Heart right ventricle (tissue), 16 donors: ENCODE measurements at regions not wholly inside any gene's neighbourhood (a gene's known extent, or its start where the extent isn't known, plus 50 kb on each side); places are given as distances from the start of the nearest gene placed in this dataset.
"Not testable (repeated sequence)": the region's sequence is repeated elsewhere in the genome, so short reads cannot be mapped to it uniquely, and the experiment has no call there.

ENCODE experiments used
- ATAC-seq, 8 donors: fragments of 200-7000 bp; cut with Tn5 transposase; one replicate each; pipeline ENCODE4 v1.9.1; 2020; ENCODE audit warnings: mild to moderate bottlenecking in 8 of 8, moderate library complexity in 8 of 8, moderate number of reproducible peaks in 1 of 8
- DNase-seq, 2 donors: peaks; one replicate each; pipeline ENCODE4 v3.0.0-alpha.2; 2020
- H3K27ac ChIP-seq, 10 donors: fragments of 200-600 bp; sonication (generic) in 2 of 10; one replicate each; pipeline versions ENCODE4 v1.5.0 to v1.8.0; 2020 to 2022; ENCODE audit warnings: mild to moderate bottlenecking in 3 of 10
- H3K27me3 ChIP-seq, 7 donors: fragments of 200-600 bp; one replicate each; pipeline ENCODE4 v1.8.0; 2021 to 2022; ENCODE audit warnings: mild to moderate bottlenecking in 2 of 7
- H3K36me3 ChIP-seq, 9 donors: fragments of 200-600 bp; sonication (generic) in 1 of 9; one replicate each; pipeline versions ENCODE4 v1.5.0 to v1.8.0; 2020 to 2022; ENCODE audit warnings: mild to moderate bottlenecking in 2 of 9
- H3K4me1 ChIP-seq, 9 donors: fragments of 200-600 bp; sonication (generic) in 1 of 9; one replicate each; pipeline versions ENCODE4 v1.5.0 to v1.8.0; 2020 to 2022; ENCODE audit warnings: mild to moderate bottlenecking in 4 of 9
- H3K4me3 ChIP-seq, 10 donors: fragments of 200-600 bp; sonication (generic) in 2 of 10; one replicate each; pipeline versions ENCODE4 v1.5.0 to v1.8.0; 2020 to 2022; ENCODE audit warnings: mild to moderate bottlenecking in 7 of 10, moderate library complexity in 2 of 10
- H3K9me3 ChIP-seq, 11 donors: fragments of 200-600 bp in 10 of 11; sonication (generic) in 2 of 11; one replicate each; pipeline versions ENCODE4 v1.5.0 to v1.8.0; 2013 to 2022; ENCODE audit warnings: mild to moderate bottlenecking in 2 of 11, control low read depth in 1 of 11, moderate library complexity in 1 of 11
- CTCF ChIP-seq, 9 donors: fragments of 200-600 bp; sonication (generic) in 2 of 9; IDR thresholded peaks; one replicate each; pipeline versions ENCODE4 v1.5.0 to v1.8.0; 2021 to 2022; ENCODE audit warnings: antibody characterized with exemption in 9 of 9, mild to moderate bottlenecking in 5 of 9, moderate library complexity in 1 of 9
- WGBS, 2 donors: extraction: QIAGEN DNeasy Blood & Tissue Kit; methylation state at CpG; one replicate each; pipeline ENCODE4 v1.1.7; 2013; ENCODE audit warnings: inconsistent platforms in 1 of 2; 5-methylcytosine and 5-hydroxymethylcytosine counted together
- intact Hi-C, 10 donors: fragments of 100-400 bp; cut with DNase I; formaldehyde crosslinking; loops; one replicate each; pipeline versions ENCODE4 v1.11.1 to v1.14.2; 2022
- microRNA-seq, 2 donors: library from miRNA; unstranded; fragments of <30 nt; microRNA quantifications; one replicate each; pipeline ENCODE4 v1.2.0, GENCODE V29; 2021
- donor health status: Arrhythmogenic right ventricular cardiomyopathy.
- donor health status: ischemic (EF 13 %, LVEDD 7.1; RV severe dilation, severe dysfunction).
- donor health status: healthy with polysubstance abuse.
- donor health status: DM: no; HTN: yes; CAD: no.
- donor health status: DM: no; HTN: no; CAD: no.
- donor health status: ischemic (EF 25% LVEDD 6.9; RV normal size, moderate dysfunction).
- donor health status: ischemic (EF 25% LVEDD 5.7; RV mildly dilated, moderate dysfunction).
- donor health status: healthy.
- donor health status: DM: yes; HTN: yes; CAD: no.
- donor health status: Ischemic cardiomyopathy.
- donor health status: ischemic (EF 35%, LVEDD 5.7; RV mildly dilated, moderate dysfunction).
- donor health status: nonischemic (EF 11% LVEDD 7.7; RV severe dilation, severe dysfunction).
- donor health status: DM: yes; HTN: yes; CAD: no.
- donor health status: PGD.
- donor health status: ischemic (EF 29% LVEDD 5.4; RV normal size, mild dysfunction).
- donor health status: nonischemic (EF 23%, LVEDD 6.1; RV moderate dilation, normal function).

GRCh38 chr4:184962125-184962638 is 56.1 kb upstream of the HELT start:
- no peak for ATAC-seq
- intact Hi-C loops = no loop called here
- no peak overlapping the region for H3K27ac ChIP-seq
- no peak for TF ChIP-seq CTCF (IDR thresholded peaks at IDR 0.05)
- no peak overlapping the region for H3K4me3 ChIP-seq
- H3K27me3 ChIP-seq = no peaks in the 10 kb centered on the region
- H3K36me3 ChIP-seq = no peaks in the 10 kb centered on the region
- no peak for DNase-seq
- peaks cover 0 to 10% (median 6%) of the 10 kb centered on the region in 9 donors for H3K4me1 ChIP-seq
- H3K9me3 ChIP-seq = no peaks in the 10 kb centered on the region
- 91 to 93% methylated on average over 11 of the region's 11 CpGs for WGBS, 2 donors

GRCh38 chr4:184965230-184966050 is 52.9 kb upstream of the HELT start:
- ATAC-seq, H3K27me3 ChIP-seq, H3K4me3 ChIP-seq, H3K36me3 ChIP-seq, DNase-seq, H3K4me1 ChIP-seq, H3K27ac ChIP-seq, H3K9me3 ChIP-seq, intact Hi-C loops: not testable (repeated sequence)
- WGBS, 2 donors = 95 to 97% methylated on average over 38 to 40 of the region's 50 CpGs

GRCh38 chr4:184966051-184966691 is 52.1 kb upstream of the HELT start:
- H3K4me1 ChIP-seq, H3K4me3 ChIP-seq, ATAC-seq, H3K9me3 ChIP-seq, H3K27me3 ChIP-seq, DNase-seq, H3K27ac ChIP-seq, H3K36me3 ChIP-seq, intact Hi-C loops: not testable (repeated sequence)
- WGBS, 2 donors = 94 to 99% methylated on average over 22 to 29 of the region's 42 CpGs

GRCh38 chr4:184967699-184968098 is 50.6 kb upstream of the HELT start:
- H3K9me3 ChIP-seq, intact Hi-C loops, DNase-seq, H3K27me3 ChIP-seq, H3K36me3 ChIP-seq, H3K27ac ChIP-seq, H3K4me3 ChIP-seq, H3K4me1 ChIP-seq, ATAC-seq: not testable (repeated sequence)
- WGBS, 2 donors = 88 to 92% methylated on average over 12 to 15 of the region's 15 CpGs

GRCh38 chr4:184968366-184968765 is 49.9 kb upstream of the HELT start:
- H3K36me3 ChIP-seq = no peaks in the 10 kb centered on the region
- 78 to 80% methylated on average over 3 of the region's 3 CpGs for WGBS, 2 donors
- peaks cover 0 to 9% (median 0%) of the 10 kb centered on the region in 9 donors for H3K4me1 ChIP-seq
- no peak overlapping the region for H3K27ac ChIP-seq
- no peak overlapping the region for H3K4me3 ChIP-seq
- H3K27me3 ChIP-seq = no peaks in the 10 kb centered on the region
- intact Hi-C loops = no loop called here
- no peak for TF ChIP-seq CTCF (IDR thresholded peaks at IDR 0.05)
- no peak for ATAC-seq
- DNase-seq = no peak
- H3K9me3 ChIP-seq = peaks cover 0 to 8% (median 0%) of the 10 kb centered on the region in 11 donors

Small RNA genes lying in the stretch of these regions (microRNA-seq; reads per million reads assigned to microRNA genes)
- gene MIR4455 = 0 reads per million in 2 donors
